Neural progenitor cell (in vitro differentiated cells): ENCODE measurements at regions not wholly inside any gene's neighbourhood (a gene's known extent, or its start where the extent isn't known, plus 50 kb on each side); places are given as distances from the start of the nearest gene placed in this dataset.

Experiments
- CTCF ChIP-seq: fragments of 200-600 bp; sonication (generic); IDR thresholded peaks from 2 replicates; pipeline ENCODE4 v1.5.1; 2017; ENCODE audit warnings: antibody characterized with exemption, mild to moderate bottlenecking
- EZH2 ChIP-seq: fragments of 200-600 bp; sonication (generic); IDR thresholded peaks from 2 replicates; pipeline ENCODE4 v1.6.1; 2017; ENCODE audit warnings: antibody characterized with exemption, mild to moderate bottlenecking, moderate library complexity

GRCh38 chr1:228944296-228944695 is 209.0 kb downstream of the RHOU start:
- TF ChIP-seq CTCF: no peak
- no peak for TF ChIP-seq EZH2
